NOMO-1 treated with DMSO at 0.1 percent for 48 hours (cell line): ENCODE measurements at regions not wholly inside any gene's neighbourhood (a gene's known extent, or its start where the extent isn't known, plus 50 kb on each side); places are given as distances from the start of the nearest gene placed in this dataset.
"Not testable (repeated sequence)": the region's sequence is repeated elsewhere in the genome, so short reads cannot be mapped to it uniquely, and the experiment has no call there.

ENCODE experiments used
- DNase-seq: peaks from one replicate; lab custom pipeline; 2025; ENCODE audit not compliant: unreplicated experiment; lab: John Stamatoyannopoulos, UW

DNA sequence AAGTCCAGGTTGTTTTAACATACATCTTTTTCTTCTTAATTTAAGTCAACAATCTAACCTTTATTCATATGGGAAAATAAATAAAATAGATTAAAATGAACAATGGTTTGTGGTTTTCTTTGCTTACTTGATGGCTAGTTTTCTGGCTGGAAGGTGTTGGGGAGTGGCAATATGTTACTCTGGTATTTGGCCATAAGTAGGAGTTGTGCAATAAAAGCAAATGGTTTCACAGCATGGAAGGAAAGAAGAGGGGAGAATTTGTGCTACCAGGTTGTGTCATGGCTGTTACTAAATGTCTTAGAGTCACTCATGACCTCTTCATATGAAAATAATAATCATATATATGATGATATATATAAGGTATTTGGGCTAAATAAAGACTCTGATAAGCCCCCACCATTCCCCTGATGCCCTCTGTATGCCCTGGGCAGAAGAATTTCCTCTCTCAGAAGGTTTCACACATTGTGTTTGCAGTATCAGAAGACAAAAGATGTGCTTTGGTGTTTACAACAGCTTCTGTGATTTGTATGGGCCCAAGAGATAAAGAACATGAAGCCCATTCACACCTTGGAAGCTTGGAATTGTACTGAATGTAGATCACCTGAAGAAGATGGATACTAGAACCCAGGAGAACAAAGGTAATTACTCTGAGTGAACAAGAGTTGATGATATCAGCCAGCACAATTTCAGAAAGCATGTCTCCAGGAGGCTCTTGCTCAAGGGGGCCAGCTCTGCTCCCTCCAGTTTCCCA, 160.9 kb downstream of the ALG10B start:
- no peak for DNase-seq

DNA sequence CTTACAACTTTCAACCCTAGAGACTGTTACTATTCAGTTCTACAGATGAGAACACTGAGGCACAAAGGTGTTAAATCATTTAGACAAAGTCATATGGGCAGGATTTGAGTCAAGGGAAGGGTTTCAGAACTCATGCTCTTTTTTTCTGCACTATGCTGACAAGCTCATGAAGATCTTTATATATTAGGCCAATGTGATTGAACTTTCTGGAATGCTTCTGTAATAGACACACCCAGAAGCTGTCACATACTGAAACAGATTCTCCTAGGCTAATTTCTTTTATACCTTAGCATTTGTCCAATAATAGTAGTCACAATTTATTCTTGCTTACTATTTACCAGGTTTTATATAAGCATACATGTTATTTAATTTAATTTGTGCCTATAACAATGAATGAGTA, 164.0 kb downstream of the ALG10B start:
- DNase-seq, result no peak

DNA sequence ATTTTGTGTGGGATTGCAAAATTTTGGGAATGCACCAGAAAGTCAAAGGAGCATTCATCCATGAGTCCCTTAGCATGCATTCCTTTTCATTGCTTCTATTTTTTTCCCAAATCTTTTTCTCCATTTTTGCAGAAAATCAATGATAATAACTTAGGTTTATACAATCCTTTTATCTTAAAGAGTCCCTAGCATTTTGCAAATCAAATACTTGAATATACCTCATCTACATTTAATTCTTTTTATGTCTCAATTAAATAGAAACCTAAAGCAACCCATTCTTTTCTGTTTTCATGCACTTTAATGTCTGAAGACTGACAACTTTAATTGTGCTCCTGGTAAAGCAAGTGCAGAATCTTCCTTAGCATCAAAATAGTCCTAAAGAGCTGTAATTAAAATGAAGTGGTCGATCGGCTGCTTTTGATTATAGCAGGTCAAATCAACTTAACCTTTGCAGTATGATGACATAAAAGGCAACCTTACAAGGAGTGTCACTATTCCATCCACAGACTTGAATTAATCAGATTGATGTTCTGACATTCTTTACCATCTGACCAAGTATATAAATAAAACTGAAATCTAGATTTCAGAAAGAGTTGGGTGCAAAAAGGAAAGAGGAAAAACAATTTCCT, 168.4 kb downstream of the ALG10B start:
- DNase-seq, result no peak

DNA sequence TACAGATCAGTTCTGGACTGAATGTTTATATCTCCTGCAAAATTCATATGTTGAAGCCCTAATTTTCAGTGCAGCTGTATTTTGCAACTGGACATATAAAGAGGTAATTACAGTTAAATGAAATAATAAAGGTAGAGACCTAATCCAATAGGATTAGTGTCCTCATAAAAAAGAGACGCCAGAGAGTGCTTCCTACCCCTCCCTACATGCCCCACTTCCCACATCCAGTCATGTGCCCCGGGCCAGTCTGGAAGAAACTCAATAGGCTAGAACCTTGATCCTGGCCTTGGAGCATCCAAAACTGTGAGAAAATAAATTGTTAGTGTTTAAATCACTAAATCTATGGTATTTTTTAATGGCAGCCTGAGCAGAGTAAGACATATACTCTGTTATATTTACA, 172.3 kb downstream of the ALG10B start:
- no peak for DNase-seq

DNA sequence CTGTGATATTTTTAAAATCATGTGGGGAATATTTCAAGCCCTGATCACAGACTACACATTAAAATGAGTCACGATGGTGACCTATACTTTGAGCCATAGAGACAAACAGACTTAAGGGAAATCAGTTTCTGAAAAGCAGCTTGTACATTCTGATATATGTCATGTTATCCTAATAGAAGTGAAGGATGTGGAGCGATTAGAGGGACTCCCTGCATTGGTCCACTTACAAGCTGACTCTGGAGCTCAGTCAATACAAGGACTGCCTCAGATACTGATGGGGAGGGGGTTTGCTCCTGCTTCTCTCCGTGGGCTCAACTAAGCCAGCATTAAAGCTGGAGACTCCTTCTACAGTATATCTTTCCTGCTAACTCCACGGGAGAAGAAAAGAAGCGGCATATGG, 173.5 kb downstream of the ALG10B start:
- no peak for DNase-seq

DNA sequence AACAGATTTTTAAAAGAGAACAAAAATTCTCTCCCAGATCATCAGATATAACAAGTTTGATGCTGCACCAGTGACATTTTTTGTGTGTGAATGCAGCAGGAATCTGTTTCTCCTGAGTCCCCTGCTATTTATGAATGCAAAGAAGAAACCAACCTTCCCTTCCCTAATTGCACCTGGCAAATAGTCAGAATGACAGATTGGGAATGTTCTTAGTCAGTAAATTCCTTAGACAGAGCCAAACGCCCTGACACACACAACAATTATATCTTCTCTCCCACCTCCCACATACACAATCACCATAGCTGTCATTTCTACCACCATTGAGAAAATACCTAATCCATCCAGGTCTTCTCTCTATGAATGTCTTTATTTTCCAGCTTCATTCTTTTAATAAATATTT, 174.4 kb downstream of the ALG10B start:
- no peak for DNase-seq

DNA sequence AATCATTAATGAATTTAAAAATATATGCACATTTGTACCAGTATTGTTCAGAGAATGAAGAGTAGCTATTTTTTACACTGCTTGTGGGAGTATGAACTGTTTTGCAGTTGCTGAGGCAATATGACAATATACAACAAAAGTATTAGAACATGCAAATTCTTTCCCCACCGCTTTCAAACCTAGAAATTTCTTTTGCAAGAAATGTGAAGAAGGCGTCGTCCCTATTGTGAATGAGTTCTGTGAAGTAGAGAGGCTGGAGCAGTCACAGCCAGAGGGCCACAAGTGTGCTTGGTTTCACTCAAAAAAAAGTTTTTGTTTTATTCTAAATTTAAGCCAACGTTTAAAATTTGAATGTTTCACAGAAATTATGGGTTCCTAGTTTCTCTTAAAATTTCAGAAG, 184.9 kb downstream of the ALG10B start:
- no peak for DNase-seq

DNA sequence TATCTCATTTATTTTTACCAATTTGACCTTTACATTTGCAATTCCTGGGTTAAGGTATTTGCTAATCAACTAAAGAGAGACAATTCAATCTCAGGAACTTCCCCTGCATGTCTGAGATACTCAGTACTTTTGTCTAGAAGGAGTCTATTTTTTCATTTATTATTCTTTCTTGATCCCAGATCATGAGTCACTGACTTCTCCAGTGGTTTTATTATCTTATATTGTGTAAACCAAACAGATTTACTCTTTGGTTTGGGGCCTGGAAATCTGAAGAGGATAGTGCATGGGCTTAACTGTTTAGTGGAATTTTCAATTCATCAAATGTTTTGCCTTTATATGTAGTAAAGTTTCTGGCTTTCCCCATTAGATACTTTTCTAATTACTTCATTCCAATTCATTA, 185.4 kb downstream of the ALG10B start:
- no peak for DNase-seq

DNA sequence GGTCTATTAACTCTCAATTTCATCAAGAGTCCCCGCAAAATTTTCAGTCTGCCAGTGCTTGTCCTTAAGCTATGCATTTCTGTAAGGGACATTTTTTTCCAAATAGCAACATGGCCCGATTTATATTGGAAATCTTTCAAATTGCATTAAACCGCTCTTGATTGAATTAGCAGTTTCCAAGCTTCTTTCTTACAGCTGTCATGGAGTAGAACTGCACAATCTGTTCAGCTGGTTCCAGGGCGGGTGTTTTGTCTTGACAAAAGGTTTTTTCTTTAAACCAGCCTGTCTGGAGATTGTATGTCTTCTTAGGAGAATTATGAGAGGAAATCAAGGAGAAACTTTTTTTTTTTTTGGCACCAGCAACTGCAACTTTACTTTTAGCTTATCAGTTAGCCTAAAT, 185.8 kb downstream of the ALG10B start:
- DNase-seq, result no peak

DNA sequence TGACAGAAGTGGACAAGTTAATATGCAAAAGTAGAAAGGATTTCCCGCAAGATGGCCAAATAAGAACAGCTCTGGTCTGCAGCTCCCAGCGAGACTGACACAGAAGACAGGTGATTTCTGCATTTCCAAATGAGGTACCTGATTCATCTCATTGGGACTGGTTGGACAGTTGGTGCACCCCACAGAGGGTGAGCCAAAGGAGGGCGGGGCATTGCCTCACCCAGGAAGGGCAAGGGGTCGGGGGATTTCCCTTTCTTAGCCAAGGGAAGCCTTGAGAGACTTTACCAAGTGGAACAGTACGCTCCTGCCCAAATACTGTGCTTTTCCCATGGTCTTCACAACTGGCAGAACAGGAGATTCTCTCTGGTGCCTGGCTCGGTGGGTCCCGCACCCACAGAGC, 191.3 kb downstream of the ALG10B start:
- no peak for DNase-seq

DNA sequence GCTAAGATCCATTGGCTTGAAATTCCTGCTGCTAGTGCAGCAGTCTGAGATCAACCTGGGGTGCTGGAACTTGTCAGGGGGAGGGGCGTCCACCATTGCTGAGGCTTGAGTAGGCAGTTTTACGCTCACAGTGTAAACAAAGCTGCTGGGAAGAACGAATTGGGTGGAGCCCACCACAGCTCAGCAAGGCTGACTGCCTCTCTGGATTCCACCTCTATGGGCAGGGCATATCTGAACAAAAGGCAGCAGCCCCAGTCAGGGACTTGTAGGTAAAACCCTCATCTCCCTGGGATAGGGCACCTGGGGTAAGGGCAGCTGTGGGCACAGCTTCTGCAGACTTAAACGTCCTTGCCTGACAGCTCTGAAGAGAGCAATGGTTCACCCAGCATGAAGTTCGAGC, 191.7 kb downstream of the ALG10B start:
- no peak for DNase-seq

DNA sequence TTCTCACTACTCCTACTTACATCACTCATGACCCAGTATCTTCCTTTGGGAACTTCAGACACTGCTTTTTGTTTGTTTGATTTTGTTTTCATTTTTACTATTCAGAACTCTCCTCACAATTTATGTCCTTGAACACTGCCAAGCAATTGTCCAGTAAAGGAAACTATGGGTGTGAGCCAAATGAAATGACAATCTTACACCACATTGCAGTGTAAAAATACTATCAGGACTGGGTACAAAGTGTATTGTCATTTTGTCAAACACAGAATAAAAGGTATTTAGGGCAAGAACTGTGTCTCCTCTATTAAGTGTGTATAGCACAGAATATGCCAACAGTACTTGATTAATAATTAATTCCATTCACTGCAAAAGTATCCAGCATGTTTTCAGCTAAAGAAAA, 199.3 kb downstream of the ALG10B start:
- no peak for DNase-seq

DNA sequence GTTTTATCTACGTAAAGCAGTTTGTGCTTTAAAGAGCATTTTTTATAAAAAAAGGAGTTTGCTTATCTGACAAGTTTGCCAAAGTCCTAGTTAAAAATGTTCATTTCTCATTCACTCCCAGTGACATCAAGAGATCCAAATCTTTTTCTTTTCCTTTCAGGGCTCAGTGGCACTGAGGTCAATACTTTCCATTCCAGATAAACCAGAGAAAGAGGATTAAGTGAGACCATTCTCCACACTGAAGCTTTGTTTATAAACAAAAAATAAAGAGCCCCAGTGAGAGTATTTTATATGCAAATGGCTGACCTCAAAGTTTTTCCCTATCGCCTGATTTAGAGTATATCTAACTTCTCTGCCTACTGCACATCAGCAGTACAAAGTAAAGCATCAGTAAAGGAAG, 199.8 kb downstream of the ALG10B start:
- no peak for DNase-seq

DNA sequence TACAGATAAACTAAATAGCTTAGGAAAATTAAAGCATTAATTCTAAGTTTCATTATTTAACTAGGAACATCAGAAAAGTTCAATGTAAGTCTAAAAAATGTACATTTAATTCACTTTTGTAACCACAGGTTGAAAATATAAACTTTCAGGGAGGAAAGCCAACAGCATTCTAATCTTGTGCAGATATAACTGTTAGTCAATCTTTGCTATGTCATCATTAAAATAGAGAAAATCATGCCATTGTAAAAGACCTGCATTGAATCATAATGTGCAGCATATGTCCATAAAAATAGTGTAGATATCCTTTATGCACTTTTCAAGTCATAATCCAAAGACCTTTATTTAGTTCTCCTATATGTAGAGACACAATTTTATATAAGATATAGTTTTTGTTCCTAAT, 207.3 kb downstream of the ALG10B start:
- no peak for DNase-seq

DNA sequence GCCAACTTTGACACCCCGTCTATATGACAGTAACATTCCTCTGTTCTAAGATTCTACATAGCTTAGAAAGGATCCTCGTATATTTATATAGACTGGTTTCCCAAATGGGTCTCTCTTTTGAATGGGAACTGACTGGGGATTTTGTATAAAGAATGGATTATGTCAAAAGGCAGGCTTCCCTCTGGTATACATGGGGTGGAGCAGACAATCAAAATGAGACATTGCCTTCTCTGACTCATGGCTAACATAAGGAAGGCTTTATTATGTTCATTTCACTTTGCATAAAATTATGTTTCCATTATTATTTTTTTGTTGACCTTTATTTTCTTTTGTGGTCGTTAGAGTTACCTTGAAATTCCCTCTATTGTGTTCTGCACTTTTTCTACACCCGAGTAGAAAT, 211.1 kb downstream of the ALG10B start:
- no peak for DNase-seq

DNA sequence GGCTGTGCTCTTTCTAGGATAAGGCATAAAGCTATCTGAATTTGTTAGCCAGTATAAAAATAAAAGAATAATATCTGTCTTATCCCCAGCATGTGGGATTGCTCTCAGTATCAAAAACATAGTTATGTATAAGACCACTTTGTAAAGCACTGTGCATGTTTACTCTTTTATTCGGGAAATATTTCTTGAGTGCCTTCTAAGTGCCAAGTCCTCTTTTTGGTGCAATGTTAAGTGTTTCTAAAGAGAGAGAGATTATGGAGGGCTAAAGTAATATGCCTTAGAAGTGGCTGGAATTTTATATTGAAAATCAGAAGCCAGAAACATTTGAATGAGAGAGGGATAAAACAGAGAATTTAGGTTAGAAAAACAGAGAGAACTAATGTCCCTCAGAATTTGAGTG, 212.0 kb downstream of the ALG10B start:
- no peak for DNase-seq

DNA sequence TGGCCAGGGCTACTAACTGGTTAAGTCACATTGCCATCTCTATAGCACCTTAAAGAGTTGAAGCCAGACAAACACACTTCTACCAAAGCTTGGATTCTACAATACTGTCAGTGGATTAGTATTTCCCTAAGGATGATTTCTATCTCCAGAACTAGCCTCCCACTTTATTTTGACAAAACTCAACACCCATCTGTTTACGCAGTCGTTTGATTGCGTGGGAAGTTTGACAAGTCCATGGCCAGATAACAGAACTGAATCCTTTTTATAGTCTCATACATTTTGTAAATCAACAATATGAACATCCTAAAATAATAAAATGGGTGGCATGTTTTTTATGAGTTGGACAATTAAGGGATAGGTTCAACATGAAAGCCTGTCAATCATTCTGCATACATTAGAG, 212.7 kb downstream of the ALG10B start:
- DNase-seq, result not testable (repeated sequence)

DNA sequence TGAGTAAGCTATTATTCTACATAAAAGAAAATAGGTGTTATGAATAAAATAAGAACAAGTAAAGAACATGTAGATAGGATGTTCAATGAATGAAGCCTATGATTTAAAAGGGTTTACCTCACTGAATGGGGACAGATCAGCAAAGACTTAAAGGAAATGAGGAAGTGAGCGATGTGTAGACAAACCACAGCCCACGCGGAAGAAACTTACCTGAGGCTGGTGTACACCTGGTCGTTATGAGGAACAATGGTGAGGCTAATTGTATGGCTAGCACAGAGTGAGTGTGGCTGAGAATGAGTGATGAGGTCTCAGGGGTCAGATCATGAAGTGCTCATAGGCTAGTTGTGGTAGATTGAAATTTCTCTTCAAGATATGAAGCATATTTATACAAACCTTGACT, 221.7 kb downstream of the ALG10B start:
- DNase-seq, result peak; percentile 14

DNA sequence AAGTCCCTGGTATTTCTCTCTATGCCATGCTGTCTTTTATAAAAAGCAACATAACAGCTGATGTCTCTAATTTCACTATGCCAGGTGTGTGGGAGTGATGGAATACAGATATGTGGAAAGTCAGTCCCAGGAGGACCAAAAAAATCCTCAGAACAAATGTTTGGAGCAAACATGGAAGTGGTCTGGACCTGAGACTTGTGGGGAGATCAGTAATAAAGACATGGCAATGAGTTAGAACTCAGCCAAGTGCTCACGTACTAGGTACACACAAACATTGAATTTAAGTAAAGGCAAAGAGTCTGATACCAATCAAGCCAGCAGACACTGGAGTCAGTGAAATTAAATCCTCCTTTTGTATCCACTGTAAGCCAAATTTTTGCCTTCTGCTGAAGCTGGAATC, 223.6 kb downstream of the ALG10B start:
- no peak for DNase-seq

DNA sequence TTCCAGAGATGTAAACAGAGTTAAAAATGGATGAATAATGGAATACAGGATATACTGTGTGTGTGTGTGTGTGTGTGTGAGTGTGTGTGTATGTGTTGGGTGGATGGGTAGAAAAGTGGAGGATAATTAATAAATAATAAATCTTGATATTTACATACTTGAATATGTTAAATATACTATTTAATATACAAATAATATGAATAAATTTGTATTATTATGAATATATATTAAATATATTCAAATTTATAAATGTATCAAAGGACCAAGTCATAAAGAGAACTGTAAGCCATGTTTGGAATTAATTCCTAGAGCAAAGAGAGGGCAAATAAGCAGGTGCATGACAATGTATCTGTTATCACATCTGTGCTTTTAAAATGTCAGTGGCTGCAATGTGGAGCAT, 225.3 kb downstream of the ALG10B start:
- no peak for DNase-seq

DNA sequence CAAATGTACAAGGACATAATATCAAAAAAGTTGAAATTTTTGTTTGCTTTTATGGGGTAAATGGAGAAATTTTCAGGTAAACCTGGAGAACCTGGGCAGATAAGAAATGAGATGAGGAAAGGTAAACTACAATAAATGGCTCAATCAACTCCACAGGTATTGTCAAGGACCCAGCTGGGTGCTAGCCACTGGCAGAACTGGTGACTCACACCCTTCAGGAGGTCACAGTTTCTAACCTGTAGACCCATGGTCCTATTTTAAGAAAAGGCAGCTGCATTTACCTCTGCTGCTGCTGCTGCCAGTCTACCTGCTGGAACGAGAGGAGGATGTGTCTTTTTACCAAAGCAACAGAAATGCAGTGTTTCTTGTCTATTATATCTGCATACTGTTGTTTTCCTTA, 226.6 kb downstream of the ALG10B start:
- no peak for DNase-seq

DNA sequence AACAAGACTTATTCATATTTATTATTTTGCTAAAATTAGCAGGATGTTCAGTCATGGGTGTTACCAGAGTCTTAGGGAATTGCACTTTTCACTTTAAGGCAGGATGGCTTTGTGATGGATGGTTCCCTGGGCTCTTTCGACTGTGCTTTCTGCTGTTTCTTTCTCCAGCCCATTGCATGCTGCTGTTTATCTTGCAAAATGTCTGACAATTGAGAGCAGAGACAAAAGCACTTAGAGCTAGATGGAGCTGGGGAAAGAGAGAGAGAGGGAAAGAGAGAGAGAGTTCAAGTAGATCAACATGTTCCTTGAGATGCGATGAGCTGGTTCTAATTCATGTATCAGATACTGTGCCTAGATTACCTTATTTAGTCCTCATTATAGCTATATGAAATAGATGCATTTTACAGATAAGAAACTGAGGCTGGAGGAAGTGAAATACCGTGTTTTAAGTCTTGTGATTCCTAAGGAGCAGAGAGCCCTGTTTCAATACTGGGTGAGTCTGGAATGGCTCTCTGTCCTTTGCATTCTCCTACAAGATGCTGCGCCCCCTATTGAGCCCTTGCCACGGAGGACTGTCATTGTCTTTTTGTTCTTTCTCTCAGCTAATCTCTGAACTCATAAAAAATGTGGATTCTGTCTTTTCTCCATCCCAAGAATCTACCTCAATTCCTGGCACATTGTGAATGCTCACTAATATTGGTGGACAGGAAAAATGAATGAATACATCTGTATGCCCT, 227.9 kb downstream of the ALG10B start:
- DNase-seq, result peak; percentile 26
